ENCODE measurements at regions not wholly inside any gene's neighbourhood (a gene's known extent, or its start where the extent isn't known, plus 50 kb on each side); places are given as distances from the start of the nearest gene placed in this dataset.

DNA sequence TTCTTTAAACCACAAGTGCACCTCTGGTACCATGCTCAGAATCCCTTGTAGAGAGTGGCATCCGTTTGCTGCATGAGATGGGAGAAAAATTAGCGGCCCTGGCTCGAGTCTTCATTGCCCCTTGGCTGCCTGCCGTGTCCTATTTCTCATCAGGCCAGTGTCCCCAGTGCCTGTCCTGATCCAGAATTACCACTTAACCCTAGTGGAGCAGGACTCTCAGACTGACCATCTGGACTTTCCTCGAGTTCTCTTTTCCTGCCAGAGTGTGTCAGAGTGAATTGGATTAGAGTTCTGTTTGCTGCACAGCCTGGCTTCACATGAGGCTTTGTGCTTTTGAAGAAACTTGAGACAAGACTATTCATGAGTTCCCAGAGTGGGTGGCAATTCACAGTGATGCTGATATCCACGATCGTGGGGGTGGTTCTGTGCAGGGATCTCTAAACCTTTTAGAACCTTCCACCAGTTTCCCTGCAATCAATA lies 92.6 kb downstream of the C9orf152 start:
- H3K27ac ChIP-seq (ENCODE audit: low read depth, low read length, poor library complexity, severe bottlenecking): no peak overlapping the region
- no peak overlapping the region for H3K4me3 ChIP-seq (ENCODE audit: low read depth, low read length, poor library complexity, severe bottlenecking)
- TF ChIP-seq EZH2 (IDR thresholded peaks at IDR 0.05; ENCODE audit: borderline replicate concordance, low read length): no peak
- TF ChIP-seq, protein P1, sequence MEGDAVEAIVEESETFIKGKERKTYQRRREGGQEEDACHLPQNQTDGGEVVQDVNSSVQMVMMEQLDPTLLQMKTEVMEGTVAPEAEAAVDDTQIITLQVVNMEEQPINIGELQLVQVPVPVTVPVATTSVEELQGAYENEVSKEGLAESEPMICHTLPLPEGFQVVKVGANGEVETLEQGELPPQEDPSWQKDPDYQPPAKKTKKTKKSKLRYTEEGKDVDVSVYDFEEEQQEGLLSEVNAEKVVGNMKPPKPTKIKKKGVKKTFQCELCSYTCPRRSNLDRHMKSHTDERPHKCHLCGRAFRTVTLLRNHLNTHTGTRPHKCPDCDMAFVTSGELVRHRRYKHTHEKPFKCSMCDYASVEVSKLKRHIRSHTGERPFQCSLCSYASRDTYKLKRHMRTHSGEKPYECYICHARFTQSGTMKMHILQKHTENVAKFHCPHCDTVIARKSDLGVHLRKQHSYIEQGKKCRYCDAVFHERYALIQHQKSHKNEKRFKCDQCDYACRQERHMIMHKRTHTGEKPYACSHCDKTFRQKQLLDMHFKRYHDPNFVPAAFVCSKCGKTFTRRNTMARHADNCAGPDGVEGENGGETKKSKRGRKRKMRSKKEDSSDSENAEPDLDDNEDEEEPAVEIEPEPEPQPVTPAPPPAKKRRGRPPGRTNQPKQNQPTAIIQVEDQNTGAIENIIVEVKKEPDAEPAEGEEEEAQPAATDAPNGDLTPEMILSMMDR (IDR thresholded peaks at IDR 0.05; ENCODE audit: low read length): no peak
- H3K9me3 ChIP-seq (ENCODE audit: low read length): no peaks in the 10 kb centered on the region
- peaks cover 71% of the 10 kb centered on the region for H3K79me2 ChIP-seq (ENCODE audit: insufficient read depth, low read length)
- H3F3A ChIP-seq (ENCODE audit: insufficient read depth, low read length): no peaks in the 10 kb centered on the region
- H3K4me2 ChIP-seq (ENCODE audit: low read length): no peak overlapping the region
- H3K4me1 ChIP-seq (ENCODE audit: insufficient read depth, low read length, severe bottlenecking): peaks cover 56% of the 10 kb centered on the region
- no peaks in the 10 kb centered on the region for H3K9me2 ChIP-seq (ENCODE audit: low read depth, low read length)
- peaks cover 27% of the 10 kb centered on the region for H3K36me3 ChIP-seq (ENCODE audit: insufficient read depth, low read length)
- no peaks in the 10 kb centered on the region for H3K27me3 ChIP-seq (ENCODE audit: insufficient read depth, low read length)
- no peak overlapping the region for H3K9ac ChIP-seq (ENCODE audit: low read length)
- no peak overlapping the region for H2AFZ ChIP-seq (ENCODE audit: low read length)
- no peaks in the 10 kb centered on the region for H4K20me1 ChIP-seq (ENCODE audit: insufficient read depth, low read length)

- no peaks in the 10 kb centered on the region for H4K20me1 ChIP-seq (ENCODE audit: insufficient read depth, low read length)
- no peak overlapping the region for H3K4me2 ChIP-seq (ENCODE audit: low read length)
- H3K27ac ChIP-seq (ENCODE audit: low read depth, low read length, poor library complexity, severe bottlenecking): no peak overlapping the region
- peaks cover 56% of the 10 kb centered on the region for H3K4me1 ChIP-seq (ENCODE audit: insufficient read depth, low read length, severe bottlenecking)
- H3K36me3 ChIP-seq (ENCODE audit: insufficient read depth, low read length): peaks cover 27% of the 10 kb centered on the region
- no peaks in the 10 kb centered on the region for H3F3A ChIP-seq (ENCODE audit: insufficient read depth, low read length)
- TF ChIP-seq, protein P1 (IDR thresholded peaks at IDR 0.05; ENCODE audit: low read length): no peak
- no peak for TF ChIP-seq EZH2 (IDR thresholded peaks at IDR 0.05; ENCODE audit: borderline replicate concordance, low read length)
- no peaks in the 10 kb centered on the region for H3K27me3 ChIP-seq (ENCODE audit: insufficient read depth, low read length)
- H3K79me2 ChIP-seq (ENCODE audit: insufficient read depth, low read length): peaks cover 70% of the 10 kb centered on the region
- no peaks in the 10 kb centered on the region for H3K9me2 ChIP-seq (ENCODE audit: low read depth, low read length)
- H3K9ac ChIP-seq (ENCODE audit: low read length): no peak overlapping the region
- H3K4me3 ChIP-seq (ENCODE audit: low read depth, low read length, poor library complexity, severe bottlenecking): no peak overlapping the region
- no peaks in the 10 kb centered on the region for H3K9me3 ChIP-seq (ENCODE audit: low read length)
- H2AFZ ChIP-seq (ENCODE audit: low read length): no peak overlapping the region
These were observed 92.0 kb downstream of the C9orf152 start for GRCh38 chr9:110115826-110116542.

- Histone ChIP-seq H3F3A (ENCODE audit: insufficient read depth, low read length) (no peaks in the 10 kb centered on the region), H2AFZ (ENCODE audit: low read length) (no peak overlapping the region), H3K4me2 (ENCODE audit: low read length) (no peak overlapping the region), H3K4me3 (ENCODE audit: low read depth, low read length, poor library complexity, severe bottlenecking) (no peak overlapping the region), H3K9me3 (ENCODE audit: low read length) (no peaks in the 10 kb centered on the region), H3K9me2 (ENCODE audit: low read depth, low read length) (no peaks in the 10 kb centered on the region), H3K9ac (ENCODE audit: low read length) (no peak overlapping the region), H3K36me3 (ENCODE audit: insufficient read depth, low read length) (peaks cover 27% of the 10 kb centered on the region), H3K27ac (ENCODE audit: low read depth, low read length, poor library complexity, severe bottlenecking) (no peak overlapping the region), H3K79me2 (ENCODE audit: insufficient read depth, low read length) (peaks cover 70% of the 10 kb centered on the region), H3K4me1 (ENCODE audit: insufficient read depth, low read length, severe bottlenecking) (peaks cover 56% of the 10 kb centered on the region), H4K20me1 (ENCODE audit: insufficient read depth, low read length) (no peaks in the 10 kb centered on the region), H3K27me3 (ENCODE audit: insufficient read depth, low read length) (no peaks in the 10 kb centered on the region)
- no peak for TF ChIP-seq EZH2 (IDR thresholded peaks at IDR 0.05; ENCODE audit: borderline replicate concordance, low read length)
- TF ChIP-seq, protein P1 (IDR thresholded peaks at IDR 0.05; ENCODE audit: low read length): no peak
These were observed 91.4 kb downstream of the C9orf152 start for GRCh38 chr9:110116543-110116885.
